Panc1 (cell line): ENCODE measurements at regions not wholly inside any gene's neighbourhood (a gene's known extent, or its start where the extent isn't known, plus 50 kb on each side); places are given as distances from the start of the nearest gene placed in this dataset.
"Not testable (repeated sequence)": the region's sequence is repeated elsewhere in the genome, so short reads cannot be mapped to it uniquely, and the experiment has no call there.

Experiments used
- ATAC-seq: fragments of 200-7000 bp; cut with Tn5 transposase; 2 replicates; pipeline ENCODE4 v1.9.1; 2020; ENCODE audit warnings: mild to moderate bottlenecking, moderate library complexity
- BruUV-seq: library from RNA; stranded (reverse); fragments of 400-500 nt; replicated peaks from 2 replicates; lab custom pipeline; 2021; lab: Mats Ljungman, UMichigan
- CTCF ChIA-PET: fragments of 300-600 bp; sonication (Branson Sonifier 250); formaldehyde crosslinking; loops from one replicate; lab custom pipeline; 2022; ENCODE audit warnings: antibody characterized with exemption; lab: Charles Lee
- POLR2A ChIA-PET: fragments of 300-600 bp; sonication (Branson Sonifier 250); formaldehyde crosslinking; loops from one replicate; lab custom pipeline; 2022; ENCODE audit warnings: antibody characterized with exemption; lab: Charles Lee
- DNase-seq: peaks from one replicate; pipeline ENCODE4 v3.0.0-alpha.2; 2010; ENCODE audit warnings: low read depth, low spot score
- H3K27ac ChIP-seq: 2 replicates; pipeline ENCODE4 v1.5.1; 2011; ENCODE audit warnings: mild to moderate bottlenecking, low read length, inconsistent platforms
- H3K27me3 ChIP-seq: fragments of 200-500 bp; sonication (Bioruptor generic); 2 replicates; pipeline ENCODE4 v1.6.0; 2014; ENCODE audit warnings: low read length, inconsistent platforms; ENCODE audit not compliant: control insufficient read depth, insufficient read depth
- H3K36me3 ChIP-seq: fragments of 200-500 bp; sonication (Bioruptor generic); 2 replicates; pipeline ENCODE4 v1.5.1; 2014; ENCODE audit warnings: inconsistent platforms, mild to moderate bottlenecking, low read length, moderate library complexity; ENCODE audit not compliant: control insufficient read depth, insufficient read depth
- H3K4me1 ChIP-seq: 2 replicates; pipeline ENCODE4 v1.5.1; 2011; ENCODE audit warnings: inconsistent platforms, mild to moderate bottlenecking, low read length, moderate library complexity; ENCODE audit not compliant: control insufficient read depth, insufficient read depth
- H3K4me3 ChIP-seq, 2 experiments: 2 replicates each; pipeline ENCODE4 v1.5.1; 2011 to 2012; ENCODE audit warnings: low read depth in 2 of 2, low read length in 2 of 2, mild to moderate bottlenecking in 2 of 2, inconsistent platforms in 1 of 2, moderate library complexity in 1 of 2
- H3K9me3 ChIP-seq: fragments of 200-500 bp; sonication (Bioruptor generic); 2 replicates; pipeline ENCODE4 v1.5.1; 2014; ENCODE audit warnings: low read depth, mild to moderate bottlenecking, inconsistent platforms, low read length, moderate library complexity; ENCODE audit not compliant: control insufficient read depth, insufficient read depth
- CTCF ChIP-seq: fragments of 450-650 bp; IDR thresholded peaks from 2 replicates; pipeline ENCODE4 v1.5.1; 2017; ENCODE audit warnings: mild to moderate bottlenecking
- POLR2AphosphoS5 ChIP-seq: IDR thresholded peaks from 2 replicates; pipeline ENCODE4 v1.6.1; 2012; ENCODE audit warnings: mild to moderate bottlenecking, low read depth, low read length, moderate library complexity
- REST ChIP-seq, 2 experiments: IDR thresholded peaks; 2 replicates each; pipeline ENCODE4 v1.6.1; 2011 to 2012; ENCODE audit warnings: low read depth in 2 of 2, control low read depth in 1 of 2, low read length in 1 of 2, mild to moderate bottlenecking in 1 of 2, moderate library complexity in 1 of 2; ENCODE audit not compliant: insufficient read depth in 1 of 2
- SIN3A ChIP-seq: IDR thresholded peaks from 2 replicates; pipeline ENCODE4 v1.6.1; 2012; ENCODE audit warnings: low read depth, mild to moderate bottlenecking, low read length, moderate library complexity, borderline replicate concordance; ENCODE audit not compliant: insufficient read depth
- TCF7L2 ChIP-seq: IDR thresholded peaks from 2 replicates; pipeline ENCODE4 v1.6.1; 2011; ENCODE audit warnings: mild to moderate bottlenecking, low read depth, low read length, inconsistent platforms
- in situ Hi-C: cut with HindIII; loops from 2 replicates; pipeline ENCODE4 v1.10.0; 2016; ENCODE audit warnings: low sequenced_read_pairs, low pct_unique_long_range_greater_than_20kb
- intact Hi-C: fragments of 100-400 bp; cut with micrococcal nuclease; formaldehyde crosslinking; loops from one replicate; pipeline ENCODE4 v1.10.0; 2022; ENCODE audit not compliant: unreplicated experiment

- Histone ChIP-seq H3K27ac (no peak overlapping the region), H3K36me3 (no peaks in the 10 kb centered on the region), H3K27me3 (no peaks in the 10 kb centered on the region), H3K4me3 (peak overlapping the region; percentile 34 to 53), H3K9me3 (no peaks in the 10 kb centered on the region), H3K4me1 (peaks cover 3% of the 10 kb centered on the region; the same call in 1 of the 2 replicates)
- in situ Hi-C loops (no loop called here), intact Hi-C loops (no loop called here)
- no peak for DNase-seq
- no peak for TF ChIP-seq SIN3A
- TF ChIP-seq POLR2AphosphoS5, result no peak
- no peak for TF ChIP-seq TCF7L2
- TF ChIP-seq CTCF, result no peak
- TF ChIP-seq REST (IDR thresholded peaks at IDR 0.05; ENCODE audit: insufficient read depth in 1 of 2, low read depth in 2 of 2, low read length in 1 of 2), result no peak
- ATAC-seq, result 0 out of 2 replicates have a peak, but pooled peaks have one; percentile 39
- ChIA-PET POLR2A (no interaction called here), CTCF (no interaction called here)
- no TSS peak for BruUV-seq
Observed at GRCh38 chr20:25865715-25866656, 169.3 kb upstream of the ZNF337 start.

- not testable (repeated sequence) for BruUV-seq
Observed at GRCh38 chr20:25864963-25865714, 168.5 kb upstream of the ZNF337 start.

More at GRCh38 chr20:25864963-25865714, 168.5 kb upstream of the ZNF337 start:
- DNase-seq, intact Hi-C loops, H3K36me3 ChIP-seq, H3K4me1 ChIP-seq, CTCF ChIA-PET, H3K27me3 ChIP-seq, ATAC-seq, POLR2A ChIA-PET, H3K9me3 ChIP-seq, in situ Hi-C loops, H3K27ac ChIP-seq: not testable (repeated sequence)
- peak overlapping the region; percentile 34 to 53 for H3K4me3 ChIP-seq
